Activated CD4-positive, alpha-beta T cell treated with anti-CD3 and anti-CD28 coated beads, Interleukin-2, amount 50 U/mL, for 4 hours (primary cell): ENCODE measurements at regions not wholly inside any gene's neighbourhood (a gene's known extent, or its start where the extent isn't known, plus 50 kb on each side); places are given as distances from the start of the nearest gene placed in this dataset.
"Not testable (repeated sequence)": the region's sequence is repeated elsewhere in the genome, so short reads cannot be mapped to it uniquely, and the experiment has no call there.

Source experiments
- DNase-seq, 2 experiments: peaks; one replicate each; pipeline ENCODE4 v3.0.0-alpha.2; 2020

DNA sequence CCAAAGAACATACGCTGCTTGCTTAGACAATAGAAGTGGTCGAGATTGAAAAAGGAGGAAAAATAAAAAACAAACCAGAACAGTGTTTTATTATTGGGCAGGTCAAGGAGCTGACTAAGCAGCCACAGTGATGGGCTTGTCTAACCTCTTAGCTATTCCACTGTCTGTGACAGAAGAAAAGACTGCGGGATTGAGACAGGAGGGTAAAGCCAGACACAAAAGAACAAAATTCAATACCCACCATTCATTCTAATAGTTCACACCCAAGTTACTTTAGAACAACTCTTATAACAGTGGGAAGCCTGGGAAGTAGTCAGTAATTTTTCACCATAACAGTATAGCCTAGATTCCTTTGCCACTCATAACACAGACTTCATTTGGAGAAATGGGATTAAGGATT, 435.4 kb downstream of the MFSD1 start:
- DNase-seq = no peak

DNA sequence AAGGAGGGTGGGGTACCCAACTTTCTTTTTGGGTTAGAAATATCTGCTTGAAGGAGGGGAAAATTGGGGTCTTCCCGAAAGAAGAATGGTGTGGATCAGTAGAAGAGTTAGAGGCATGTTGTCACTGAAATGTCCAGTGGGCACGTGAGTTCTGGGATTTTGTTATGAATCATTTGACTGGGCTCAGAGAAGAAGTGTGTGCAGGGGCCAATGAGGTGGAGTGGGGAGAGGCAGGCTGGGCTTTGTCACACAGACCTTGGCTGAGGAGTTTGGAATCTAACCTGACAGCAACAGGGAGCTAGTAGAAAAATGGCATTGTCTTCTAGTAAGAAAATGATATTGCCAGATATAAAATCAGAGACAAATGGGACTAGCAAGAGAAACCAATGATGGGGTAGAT, 436.8 kb downstream of the MFSD1 start:
- no peak for DNase-seq

DNA sequence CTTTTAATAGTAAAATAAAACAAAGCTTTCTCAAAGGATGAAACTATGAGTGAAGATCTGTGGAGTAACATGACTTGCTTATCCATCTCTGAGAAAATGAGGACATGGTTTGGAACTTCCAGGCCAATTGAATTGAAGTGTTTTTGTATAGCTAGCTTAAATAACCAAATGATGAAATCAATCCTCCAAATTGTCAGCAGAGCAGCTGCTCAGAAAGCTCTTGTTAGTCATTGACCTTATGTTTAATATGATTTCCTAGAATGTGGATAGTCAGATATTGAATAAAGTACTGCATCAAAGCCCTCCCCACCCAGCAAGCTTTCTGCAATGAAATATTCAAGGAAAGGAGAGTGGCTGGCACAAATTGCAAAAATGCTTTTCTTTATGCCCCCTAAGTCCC, 437.2 kb downstream of the MFSD1 start:
- DNase-seq = no peak

DNA sequence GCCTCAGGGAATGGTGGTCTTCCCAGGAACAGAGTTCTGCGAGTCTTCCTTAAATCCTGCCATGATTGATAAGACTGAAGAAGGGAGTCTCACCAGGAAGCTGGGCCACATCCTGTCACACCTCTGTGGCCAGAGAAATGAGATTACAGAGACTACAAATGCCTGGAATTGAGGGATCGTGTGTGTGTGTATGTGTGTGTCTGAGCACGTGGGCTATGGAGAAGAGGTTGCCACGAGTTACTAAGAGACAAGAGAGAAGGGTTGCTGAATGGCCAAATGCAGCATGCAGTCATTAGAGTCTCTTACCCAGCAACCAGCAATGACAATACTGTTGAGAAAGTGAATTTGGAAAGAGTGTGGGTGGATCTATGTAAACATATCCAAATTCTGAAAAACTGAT, 443.1 kb downstream of the MFSD1 start:
- DNase-seq = no peak

DNA sequence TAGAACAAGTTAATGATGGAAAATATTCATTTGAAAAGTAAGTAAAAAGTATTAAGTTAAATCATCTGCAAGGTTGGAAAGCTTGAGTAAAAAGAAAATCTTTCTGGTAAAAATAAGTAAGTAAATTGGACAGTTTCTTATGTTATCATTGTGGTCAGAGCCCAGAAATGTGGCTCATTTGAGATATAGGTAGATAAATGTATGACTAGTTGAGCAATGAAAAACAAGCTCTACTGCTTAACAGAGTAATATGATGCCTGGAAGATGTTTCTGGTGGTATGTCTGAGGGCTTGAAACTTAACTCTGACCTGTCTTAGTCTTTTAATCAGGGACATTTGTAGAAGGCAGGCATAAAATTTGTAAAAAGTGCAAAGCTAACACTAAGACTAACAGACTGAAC, 444.0 kb downstream of the MFSD1 start:
- no peak for DNase-seq

DNA sequence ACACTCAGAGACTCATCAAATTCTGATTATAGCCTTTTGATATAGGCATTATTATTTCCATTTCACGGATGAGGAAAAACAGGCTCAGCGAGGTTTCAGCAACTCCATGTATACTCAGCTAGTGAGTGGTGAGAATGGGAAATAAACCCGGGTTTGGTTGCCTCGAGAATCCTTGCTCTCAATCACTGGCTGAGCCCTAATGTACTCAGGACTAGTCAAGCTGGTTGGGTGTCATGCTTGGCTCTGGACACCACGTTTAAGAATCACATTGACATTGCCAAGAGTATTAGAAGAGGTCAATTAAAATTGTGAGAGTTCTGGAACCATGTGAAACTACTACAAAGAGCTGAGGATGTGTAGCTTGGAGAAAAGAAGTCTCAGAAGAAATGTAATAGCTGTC, 444.5 kb downstream of the MFSD1 start:
- DNase-seq = no peak

DNA sequence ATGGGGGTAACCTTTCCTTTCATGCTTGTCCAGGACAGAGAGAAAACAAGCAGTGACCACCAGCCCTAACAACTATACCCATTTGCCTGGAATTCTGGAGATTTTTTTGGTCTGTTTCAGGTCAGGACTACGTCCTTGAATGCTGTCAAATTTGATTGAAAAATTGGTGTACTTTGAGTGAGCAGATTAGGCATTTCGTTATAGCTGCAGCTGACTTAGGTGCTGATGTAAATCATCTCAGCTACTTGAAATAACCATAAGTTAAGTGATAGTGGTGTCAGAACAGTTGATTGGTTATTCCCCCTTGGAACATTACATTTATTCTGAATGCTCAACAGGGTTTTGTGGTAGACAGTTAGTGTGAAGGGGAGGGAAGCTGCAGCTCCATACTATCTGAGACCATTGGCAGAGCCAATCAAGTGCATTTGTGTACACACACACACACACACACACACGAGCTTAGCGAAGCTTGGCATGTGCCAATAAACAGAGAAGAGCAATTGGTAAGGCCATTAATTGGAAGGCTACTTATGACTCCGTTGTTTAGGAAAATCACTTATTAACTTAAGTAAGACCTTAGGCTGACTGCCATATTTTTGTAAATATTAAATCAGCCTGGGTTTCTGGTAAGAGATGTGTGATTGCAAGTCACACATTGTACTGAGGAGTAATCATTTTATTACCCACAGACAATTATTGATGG, 447.8 kb downstream of the MFSD1 start:
- no peak for DNase-seq

DNA sequence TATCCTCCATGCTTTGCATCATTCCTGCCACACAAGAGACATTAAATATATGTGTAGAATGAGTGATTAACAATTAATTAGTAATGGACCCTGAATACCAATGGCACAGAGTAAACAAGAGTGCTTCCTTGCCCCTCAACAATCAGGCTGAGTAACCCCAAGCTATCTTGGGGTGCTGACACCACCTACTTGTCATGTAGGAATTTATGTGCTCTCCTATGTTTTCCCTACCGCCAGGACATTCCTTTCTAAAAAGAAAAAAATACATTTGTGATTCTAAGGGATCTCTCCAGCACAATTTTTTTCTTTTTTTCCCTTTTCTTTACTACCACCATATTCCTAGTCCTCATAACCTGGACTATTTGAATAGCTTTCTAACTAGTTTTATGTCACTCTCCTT, 449.1 kb downstream of the MFSD1 start:
- DNase-seq = no peak

DNA sequence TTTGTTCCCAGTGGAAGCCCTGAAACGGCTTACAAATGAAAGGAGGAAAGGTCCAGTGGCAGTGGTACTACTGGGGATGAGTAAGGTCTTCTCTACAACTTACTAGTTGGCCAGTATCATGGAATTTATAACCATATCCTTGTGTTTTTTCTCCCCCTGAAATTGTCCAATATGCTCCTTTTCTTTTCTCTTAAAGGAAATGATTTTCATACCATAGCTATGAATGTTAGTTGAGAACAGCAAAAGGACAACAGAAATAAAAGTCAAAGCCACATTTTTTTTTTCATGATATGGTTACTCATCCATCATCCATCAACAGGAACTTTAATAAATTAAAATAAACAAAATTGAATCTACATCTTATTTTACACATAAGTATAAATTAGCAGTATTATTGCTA, 450.4 kb downstream of the MFSD1 start:
- no peak for DNase-seq

DNA sequence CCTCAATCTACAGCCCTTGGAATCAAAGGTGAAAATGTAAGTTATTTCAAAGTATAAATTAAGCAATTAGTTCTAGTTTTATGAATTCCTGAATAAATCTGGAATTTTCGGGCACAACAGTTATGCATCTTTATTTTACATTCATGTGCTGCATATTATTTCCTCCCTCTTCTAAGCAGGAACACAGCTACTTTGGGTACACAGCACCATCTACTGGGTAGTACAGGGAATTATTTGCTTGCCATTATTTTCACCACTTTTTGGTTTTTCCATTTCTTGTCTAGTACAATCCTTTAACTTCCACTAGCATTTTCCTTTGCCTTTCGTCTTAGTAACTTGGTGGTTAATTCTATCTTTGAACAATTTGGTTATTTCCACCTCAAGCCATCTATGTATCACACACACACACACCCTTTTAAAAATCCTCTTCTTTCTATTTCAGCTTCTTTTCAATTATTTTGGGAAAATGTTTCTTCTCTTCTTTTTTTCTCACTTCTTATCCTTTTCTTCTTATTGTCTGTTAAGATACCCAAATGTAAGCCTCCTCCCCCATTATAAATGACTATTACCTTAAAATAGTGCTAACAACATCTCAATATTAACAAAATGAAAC, 451.0 kb downstream of the MFSD1 start:
- DNase-seq = no peak

DNA sequence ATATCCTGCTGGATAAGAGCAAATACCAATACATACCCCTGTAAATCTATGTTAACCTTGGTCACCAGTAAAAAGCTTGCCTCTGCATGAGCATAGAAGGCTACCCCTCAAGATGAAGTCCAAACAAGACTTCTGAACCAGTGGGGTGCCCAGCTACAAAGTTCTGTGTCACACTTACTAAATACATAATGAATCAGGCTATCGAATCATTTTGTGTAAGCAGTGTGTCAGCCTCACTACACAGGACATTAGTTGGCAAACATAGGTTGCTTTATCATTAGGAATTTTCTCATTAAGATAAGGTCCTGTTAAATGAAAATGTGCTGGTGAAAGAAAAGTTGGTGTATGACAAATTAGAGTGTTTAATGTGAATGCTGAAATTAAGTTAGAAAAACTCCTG, 452.0 kb downstream of the MFSD1 start:
- no peak for DNase-seq

DNA sequence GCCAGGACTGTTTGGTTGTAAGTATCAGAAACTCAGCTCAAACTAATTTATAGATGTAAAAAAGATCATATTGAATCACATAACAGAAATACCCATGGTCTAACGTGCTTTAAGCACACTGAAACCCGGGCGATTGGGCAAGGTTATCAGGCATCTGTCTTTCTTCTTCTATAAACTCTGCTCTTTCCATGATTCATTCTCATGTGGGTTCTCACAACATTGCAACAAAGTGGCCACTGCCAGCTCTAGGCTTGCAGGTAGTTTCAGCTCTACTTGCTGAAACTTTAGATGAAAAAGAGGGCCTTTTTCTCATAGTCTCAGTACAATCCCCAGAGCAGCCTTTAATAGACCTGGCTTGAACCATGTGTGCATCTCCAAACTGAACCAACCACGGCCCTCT, 456.1 kb downstream of the MFSD1 start:
- no peak for DNase-seq

DNA sequence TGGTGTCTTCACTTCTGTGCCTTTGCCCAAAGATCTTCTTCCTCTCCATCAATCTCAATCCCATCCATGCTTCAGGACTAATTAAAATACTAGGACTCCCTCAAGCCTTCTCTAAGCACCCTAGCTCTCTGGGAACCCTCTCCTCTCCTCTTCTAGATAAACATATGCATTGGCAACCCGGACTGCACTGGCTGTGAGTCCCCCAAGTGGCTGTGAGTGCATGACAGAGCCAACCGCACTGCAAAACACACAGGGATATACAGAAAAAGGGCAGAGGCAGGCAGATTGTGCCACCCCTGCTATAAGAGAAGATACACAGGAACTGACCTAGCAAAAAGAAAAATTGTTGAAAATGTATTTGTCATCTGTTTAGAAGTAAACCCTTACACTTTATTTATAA, 457.1 kb downstream of the MFSD1 start:
- no peak for DNase-seq

DNA sequence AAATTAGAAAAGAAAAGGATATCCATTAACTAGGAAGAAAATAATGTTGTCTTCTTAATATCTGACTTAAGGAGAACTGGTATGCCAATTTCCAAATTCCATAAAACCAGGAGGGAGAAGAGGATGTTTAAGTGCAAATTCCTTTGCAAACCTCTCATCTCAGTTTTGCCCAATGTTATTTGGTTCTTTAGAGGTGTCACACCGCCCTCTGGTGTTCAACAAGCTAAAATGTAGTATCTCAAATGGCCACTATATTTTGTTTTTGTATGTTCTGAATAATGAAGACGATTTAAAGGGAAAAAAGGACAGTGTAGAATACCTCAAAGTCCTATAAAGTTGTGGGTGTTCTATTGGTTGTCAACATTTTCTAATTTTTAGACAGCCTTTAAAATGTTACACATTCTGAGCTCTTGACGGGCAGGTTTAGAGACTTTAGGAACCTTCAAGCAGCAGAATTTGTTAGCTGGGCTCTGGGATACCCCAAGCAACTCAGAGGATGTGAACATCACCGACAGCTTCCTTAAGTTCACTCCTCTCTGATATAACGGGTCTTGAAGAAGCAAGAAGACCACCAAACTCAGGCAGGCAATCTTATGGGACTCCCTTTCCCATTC, 458.3 kb downstream of the MFSD1 start:
- peak; percentile 2 to 4 for DNase-seq

DNA sequence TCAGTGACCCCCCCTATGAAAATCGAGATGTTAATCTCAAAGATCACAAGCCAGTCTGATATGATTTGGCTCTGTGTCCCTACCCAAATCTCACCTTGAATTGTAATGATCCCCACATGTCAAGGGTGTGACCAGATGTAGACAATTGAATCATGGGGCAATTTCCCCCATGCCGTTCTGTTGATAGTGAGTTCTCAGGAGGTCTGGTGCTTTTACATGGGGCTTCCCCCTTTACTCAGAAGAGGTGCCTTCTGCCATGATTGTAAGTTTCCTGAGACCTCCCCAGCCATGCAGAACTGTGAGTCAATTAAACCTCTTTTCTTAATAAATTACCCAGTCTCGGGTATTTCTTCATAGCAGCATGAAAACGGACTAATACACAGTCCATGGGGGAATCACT, 459.5 kb downstream of the MFSD1 start:
- not testable (repeated sequence) for DNase-seq

DNA sequence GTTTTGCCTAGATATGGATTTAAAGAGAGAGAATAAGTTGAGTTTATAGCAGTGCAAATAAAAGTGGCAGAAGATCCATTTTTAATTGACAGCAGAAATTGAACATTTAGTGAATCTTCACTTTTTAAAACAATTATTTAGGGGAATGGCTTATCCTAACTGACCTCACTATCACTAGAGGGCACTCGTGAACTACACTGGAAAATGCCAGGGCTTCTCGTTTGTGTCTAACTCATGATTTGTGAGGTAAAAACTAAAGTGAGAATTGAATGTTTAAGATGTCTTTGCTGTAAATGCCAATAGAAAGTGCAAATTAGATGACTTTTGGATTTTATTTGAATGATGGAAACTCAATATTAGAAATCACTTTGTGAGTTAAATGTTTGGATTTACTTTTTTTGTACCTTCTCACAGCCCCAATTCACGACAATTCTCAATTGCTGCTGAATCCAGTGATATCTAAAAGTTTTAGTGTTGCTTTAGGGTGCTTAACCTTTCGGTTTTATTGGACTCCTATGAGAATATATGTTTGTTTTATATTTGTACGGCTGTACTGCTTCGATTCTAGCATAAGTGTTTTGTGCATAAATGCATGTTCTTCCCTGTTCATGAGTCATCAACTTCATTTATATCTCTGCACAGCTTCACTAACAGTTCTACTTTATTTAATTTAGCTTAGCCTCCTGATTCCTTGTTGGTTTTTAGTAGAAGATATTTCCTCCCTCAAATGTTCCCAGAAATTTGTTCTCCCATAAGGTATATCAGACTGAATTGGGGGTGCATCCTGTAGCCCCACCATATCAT, 462.1 kb downstream of the MFSD1 start:
- no peak for DNase-seq

DNA sequence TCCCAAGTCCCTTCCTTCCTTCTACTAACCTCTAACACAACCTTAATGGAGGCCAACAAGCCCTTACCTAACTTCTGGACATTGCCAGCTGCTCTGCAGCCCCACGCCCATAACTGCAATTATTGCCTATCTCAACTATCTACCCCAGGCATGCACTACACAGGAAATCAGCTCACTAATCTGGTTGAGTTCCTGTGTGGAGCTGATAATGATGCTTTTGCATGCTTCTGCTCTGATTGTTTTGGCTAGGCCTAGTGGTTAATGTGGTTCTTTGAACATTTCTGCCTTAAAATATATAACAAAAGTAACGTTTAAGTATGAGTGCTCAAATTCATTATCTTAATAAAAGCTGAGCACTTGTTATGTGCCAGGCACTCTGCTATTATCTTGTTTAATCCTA, 463.9 kb downstream of the MFSD1 start:
- no peak for DNase-seq

DNA sequence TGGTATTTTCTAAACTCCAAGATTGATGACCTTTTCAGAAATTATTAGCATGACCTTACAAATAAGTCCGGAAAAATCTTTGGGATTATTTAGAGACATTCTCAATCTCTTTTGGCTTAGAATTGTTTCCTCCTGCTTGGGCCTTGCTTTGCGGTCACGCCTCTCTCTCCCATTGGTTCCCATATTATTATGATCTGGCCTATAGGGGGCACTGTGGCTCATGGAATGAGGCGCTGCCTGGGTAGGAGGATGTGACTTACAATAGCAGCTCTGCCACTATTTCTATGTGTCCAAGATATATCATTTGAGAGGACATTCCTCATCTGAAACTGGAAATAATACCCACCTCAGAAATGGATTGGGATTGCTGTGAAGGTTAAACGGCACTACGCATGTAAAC, 464.9 kb downstream of the MFSD1 start:
- DNase-seq = no peak

DNA sequence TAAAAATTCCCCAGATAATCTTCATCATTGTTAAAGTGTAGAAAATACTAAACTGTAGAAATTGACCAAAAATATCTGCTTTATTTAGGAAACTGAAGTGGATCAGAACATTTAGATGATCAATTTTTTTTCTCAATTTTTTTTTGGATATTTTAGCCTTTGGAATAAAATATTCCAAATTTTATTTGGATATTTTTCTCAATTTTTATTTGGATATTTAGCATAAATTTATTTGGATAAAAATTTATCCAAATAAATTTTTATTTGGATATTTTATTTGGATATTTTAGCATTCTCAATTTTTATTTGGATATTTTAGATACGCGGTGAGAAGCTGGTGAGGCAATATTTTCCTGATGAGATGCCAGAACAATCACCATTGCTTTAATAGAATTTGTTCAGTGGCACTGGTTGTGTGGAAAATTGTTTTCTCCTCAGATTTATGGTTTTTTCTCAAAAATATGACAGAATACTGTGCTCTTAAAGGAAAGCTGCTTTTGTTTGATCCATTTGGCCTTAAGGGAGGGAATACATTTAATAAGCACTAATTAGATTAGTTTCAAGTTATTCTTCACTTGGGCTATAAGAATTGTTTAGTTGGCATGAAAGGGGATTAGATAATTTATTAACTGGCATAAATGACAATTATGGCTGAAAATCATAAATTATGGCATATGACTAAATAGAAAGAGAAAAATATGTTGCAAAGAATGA, 470.1 kb downstream of the MFSD1 start:
- DNase-seq = no peak

DNA sequence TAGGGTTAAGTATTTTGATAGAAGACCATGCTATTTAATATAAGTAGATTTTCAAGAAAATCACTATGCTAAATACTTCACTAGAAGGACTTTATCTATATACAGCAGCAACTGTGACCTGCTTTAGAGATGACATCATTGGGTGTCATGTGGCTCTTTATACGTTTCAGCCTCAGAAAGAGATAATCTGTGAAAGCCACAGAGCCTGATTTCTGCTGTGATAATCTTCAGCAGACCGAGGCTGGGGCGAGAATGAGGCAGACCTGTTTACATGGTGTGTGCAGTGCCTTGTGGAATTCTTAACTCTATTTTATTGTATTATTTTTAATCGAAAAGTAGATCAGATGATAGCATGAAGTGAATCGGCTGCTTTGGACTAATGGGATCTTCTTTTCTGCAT, 471.2 kb downstream of the MFSD1 start:
- no peak for DNase-seq

DNA sequence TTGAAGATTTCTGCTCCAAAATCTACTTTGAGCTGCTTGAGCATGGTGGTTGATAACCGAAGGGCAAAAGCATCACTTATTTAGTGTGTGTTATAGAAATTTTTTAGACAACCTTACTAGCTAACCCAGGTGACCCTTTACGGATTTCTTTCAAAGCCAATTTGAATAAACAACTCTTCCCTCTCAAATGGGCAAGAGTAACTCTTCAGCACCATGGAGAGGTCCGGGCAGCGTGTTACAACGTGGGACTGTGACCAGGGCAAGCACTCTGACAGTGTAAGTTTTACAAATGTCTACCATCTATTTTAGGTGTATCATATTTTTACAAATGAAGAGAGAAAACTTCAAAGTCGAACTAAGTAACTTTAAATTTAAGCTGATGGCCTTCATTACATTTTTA, 471.8 kb downstream of the MFSD1 start:
- no peak for DNase-seq

DNA sequence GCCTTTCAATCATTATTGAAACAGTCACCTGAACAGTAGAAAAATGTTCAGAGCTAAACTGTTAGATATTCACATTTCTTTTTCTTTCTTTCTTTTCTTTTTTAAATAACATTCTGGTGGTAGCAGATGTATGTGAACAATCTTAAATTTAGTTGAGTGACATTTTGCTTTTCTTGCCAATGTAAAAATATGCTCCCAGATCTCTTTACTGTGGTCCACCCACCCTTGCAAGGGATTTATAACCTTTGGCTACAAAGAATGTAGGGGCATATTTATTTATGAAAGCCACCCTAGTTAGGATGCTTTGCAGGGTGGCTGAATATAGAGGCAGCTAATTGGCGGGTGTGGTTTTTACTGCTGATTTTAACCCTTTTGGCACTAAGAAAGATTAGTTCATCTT, 473.9 kb downstream of the MFSD1 start:
- DNase-seq = no peak

DNA sequence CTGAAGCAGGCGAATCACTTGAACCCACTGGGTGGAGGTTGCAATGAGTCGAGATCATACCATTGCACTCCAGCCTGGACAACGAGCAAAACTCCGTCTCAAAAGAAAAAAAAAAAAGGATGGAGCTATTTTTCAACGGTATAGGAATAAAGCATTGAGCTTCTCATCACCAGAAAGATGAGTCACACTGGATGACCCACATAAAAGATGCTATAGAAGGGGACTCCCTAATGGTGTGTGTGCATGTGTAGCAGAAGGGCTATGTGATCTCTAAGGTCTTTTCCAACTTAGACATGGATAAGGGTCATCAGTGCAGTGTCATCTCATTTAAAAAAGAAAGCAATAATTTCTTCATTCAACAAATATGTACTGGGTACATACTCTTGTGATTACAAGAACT, 476.0 kb downstream of the MFSD1 start:
- no peak for DNase-seq
